ENCODE measurements at regions not wholly inside any gene's neighbourhood (a gene's known extent, or its start where the extent isn't known, plus 50 kb on each side); places are given as distances from the start of the nearest gene placed in this dataset.

GRCh38 chr13:112234131-112234875, 141.9 kb upstream of the SPACA7 start:
- intact Hi-C loops (cut with DNase I): no loop called here

DNA sequence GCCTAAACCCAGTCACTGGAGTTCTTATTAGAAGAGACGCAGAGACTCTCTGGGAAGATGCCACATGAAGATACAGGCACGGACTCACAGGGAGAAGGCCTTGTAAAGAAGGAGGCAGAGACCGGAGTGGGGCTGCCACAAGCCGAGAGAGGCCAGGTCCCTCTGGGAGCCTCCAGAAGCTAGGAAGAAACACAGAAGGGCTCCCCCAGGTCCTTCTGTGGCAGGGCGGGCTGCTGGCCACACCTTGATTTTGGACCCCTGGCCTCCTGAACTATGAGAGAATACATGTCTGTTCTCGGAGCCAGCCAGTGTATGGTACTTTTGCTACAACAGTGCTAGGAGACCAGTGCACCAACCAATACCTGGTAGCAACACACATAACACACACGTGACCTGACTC, 140.1 kb upstream of the SPACA7 start:
- intact Hi-C loops (cut with DNase I): no loop called here
- DNase-seq (ENCODE audit: missing footprints) (no peak), ATAC-seq (no peak)

More at GRCh38 chr13:112234131-112234875, 141.9 kb upstream of the SPACA7 start:
- ATAC-seq (no peak), DNase-seq (ENCODE audit: missing footprints) (no peak)

DNA sequence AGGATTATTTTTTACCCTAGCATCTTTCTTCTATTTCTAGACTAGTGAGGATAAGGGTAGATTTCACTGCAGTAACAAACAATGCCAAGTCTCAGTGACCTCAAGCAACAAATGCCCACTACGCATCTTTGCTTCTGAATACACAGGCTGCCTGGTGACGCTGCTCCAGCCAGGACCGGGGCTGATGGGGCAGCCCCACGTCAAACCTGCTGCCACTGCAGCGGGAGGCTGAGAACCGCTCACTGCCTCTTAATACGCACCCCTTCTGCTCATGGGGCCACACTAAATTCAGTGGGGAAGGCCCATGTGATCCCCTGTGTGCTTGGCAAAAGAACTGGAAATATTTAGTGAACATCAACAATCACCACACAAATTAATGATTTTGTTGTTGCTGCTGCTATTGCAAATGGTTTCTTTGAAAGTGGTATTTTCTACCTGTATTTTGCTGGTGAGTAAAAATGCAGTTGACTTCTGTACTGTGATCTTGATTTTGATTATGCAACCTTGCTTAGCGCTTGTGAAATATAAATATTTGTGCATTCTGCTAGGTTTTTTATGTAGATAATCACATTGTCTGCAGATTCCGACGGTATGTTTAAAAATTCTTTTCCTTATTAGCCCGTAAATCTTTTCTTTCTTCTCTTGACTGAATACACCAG, 139.5 kb upstream of the SPACA7 start:
- intact Hi-C loops (cut with DNase I): no loop called here
- ATAC-seq: no peak
- no peak for DNase-seq (ENCODE audit: missing footprints)

DNA sequence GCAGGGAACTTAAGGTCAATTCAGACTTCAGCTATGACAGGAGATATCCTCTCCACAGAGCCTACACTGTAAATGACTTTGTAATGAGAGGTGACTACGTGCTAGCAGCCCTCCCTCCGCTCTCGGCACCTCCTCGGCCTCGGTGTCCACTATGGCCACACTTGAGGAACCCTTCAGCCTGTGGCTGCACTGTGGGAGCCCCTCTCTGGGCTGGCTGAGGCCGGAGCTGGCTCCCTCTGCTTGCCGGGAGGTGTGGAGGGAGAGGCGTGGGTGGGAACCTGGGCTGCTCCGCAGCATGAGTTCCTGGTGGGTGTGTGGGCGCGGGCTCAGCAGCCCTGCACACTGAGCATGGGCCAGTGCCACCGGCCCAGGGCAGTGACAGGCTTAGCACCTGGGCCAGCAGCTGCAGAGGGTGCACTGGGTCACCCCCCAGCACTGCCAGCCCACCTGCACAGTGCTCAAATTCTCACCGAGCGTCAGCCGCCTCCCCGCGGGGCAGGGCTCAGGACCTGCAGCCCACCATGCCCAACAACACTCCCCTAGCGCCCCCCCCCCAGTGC, 137.6 kb upstream of the SPACA7 start:
- no peak for DNase-seq (ENCODE audit: missing footprints)
- intact Hi-C loops (cut with DNase I): no loop called here

GRCh38 chr13:112240076-112240475, 136.1 kb upstream of the SPACA7 start:
- ATAC-seq (no peak), DNase-seq (ENCODE audit: missing footprints) (no peak)
- intact Hi-C loops (cut with DNase I): no loop called here

More for the DNA sequence above, 137.6 kb upstream of the SPACA7 start:
- no peak for ATAC-seq

DNA sequence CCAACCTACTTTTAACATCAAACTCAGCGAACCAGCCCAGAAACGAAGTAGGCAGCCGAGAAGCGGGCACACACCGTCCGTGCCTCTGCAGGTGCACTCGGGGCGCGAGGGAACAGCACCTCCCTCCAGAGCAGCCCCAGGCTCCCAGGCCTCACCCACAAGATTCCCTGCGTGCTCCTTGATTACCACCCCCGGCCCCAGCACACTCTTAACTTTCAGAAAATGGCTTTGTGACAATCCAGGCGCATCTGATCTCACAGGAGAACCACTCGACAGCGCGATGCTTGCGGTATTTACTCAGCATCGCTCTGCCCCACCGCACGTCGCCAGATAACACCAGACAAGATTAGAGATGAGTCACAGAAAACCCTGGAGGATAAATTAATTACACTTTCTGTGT, 134.9 kb upstream of the SPACA7 start:
- intact Hi-C loops (cut with DNase I): no loop called here
- no peak for ATAC-seq
- no peak for DNase-seq (ENCODE audit: missing footprints)

- ATAC-seq (no peak), DNase-seq (ENCODE audit: missing footprints) (no peak)
- intact Hi-C loops (cut with DNase I): no loop called here
Observed at GRCh38 chr13:112242777-112243176, 133.4 kb upstream of the SPACA7 start.

- DNase-seq (ENCODE audit: missing footprints): no peak
- ATAC-seq: no peak
- intact Hi-C loops (cut with DNase I): no loop called here
Observed at GRCh38 chr13:112244061-112244460, 132.1 kb upstream of the SPACA7 start.

GRCh38 chr13:112244495-112245177, 131.5 kb upstream of the SPACA7 start:
- DNase-seq (ENCODE audit: missing footprints) (no peak), ATAC-seq (no peak)
- intact Hi-C loops (cut with DNase I): no loop called here

- no peak for ATAC-seq
- no peak for DNase-seq (ENCODE audit: missing footprints)
- intact Hi-C loops (cut with DNase I): no loop called here
Observed at GRCh38 chr13:112245179-112245724, 130.9 kb upstream of the SPACA7 start.

GRCh38 chr13:112245989-112246388, 130.2 kb upstream of the SPACA7 start:
- ATAC-seq: no peak
- intact Hi-C loops (cut with DNase I): no loop called here
- no peak for DNase-seq (ENCODE audit: missing footprints)

DNA sequence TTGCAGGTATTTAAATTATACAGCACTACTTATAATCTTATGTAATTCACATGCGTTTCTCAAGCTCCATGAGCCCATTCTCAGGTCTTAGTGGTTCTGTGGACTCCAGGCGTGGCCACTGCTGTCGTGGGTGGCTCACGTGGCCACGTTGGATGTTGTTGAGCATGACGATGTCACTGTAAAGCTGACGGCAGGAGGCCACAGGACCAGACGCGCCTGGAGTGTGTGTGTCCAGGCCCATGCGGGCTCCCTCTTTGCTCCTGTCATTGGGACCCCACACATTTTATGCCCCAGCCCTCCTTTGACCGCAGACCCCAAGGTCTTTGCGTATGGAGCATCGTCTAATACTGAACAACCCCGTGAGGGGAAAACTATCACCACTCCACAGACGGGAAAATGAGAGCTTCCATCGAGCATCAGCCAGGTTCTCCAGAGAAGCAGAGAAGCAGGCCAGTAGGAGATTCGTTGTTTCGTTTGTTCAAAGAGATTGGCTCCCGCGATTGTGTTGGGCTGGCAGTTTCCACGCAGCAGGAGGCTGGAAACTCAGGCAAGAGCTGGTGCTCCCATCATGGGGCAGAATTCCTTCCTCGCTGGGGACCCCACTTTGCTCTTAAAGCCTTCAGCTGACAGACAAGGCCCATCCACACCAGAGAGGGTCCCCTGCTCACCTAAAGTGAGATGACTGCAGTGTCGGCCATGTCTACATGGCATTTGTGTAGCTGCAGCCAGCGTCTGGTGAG, 129.3 kb upstream of the SPACA7 start:
- ATAC-seq (no peak), DNase-seq (ENCODE audit: missing footprints) (no peak)
- intact Hi-C loops (cut with DNase I): no loop called here

DNA sequence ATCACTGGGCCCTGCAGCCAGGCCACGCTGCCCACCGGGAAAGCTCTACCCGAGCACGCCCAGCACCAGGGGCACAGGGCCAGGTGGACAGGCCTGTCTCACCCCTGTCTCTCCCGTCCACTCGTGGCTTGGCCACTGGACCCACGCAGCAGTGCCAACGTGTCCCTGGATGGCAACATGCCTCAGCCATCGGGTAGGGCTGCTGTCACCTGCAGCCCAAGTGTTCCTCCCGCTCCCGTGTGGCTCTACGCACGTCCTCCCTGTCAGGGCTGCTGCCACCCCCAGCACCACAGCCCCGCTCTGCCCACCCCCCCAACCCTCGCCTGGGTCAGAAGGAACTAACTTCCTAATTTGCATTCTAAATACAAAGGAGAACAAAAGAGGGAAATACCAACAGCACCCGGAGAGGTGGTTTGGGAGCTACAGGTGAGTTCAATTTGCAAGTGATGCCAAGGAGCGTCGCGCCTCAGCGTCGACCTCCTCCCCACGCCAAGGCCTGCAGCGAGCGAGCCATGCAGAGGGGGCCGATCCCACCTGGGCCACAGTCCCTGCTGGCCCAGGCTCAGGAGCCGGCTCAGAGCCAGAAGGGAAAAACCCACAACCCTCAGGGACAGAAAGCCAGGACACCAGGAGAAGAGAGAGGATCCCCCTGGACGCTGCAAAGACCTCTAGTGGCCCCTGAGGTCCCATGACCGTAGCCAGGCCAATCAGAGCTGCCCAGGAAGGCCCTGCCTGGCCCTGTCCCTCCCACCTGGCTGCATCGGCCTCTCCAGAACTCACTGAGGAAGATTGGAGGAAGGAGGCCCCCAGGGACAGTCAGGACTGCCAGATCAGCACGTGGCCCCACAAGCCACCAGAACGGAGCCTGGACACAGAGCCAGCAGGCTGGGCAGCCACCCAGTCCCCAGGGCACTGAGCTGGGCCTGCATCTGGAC, 128.4 kb upstream of the SPACA7 start:
- ATAC-seq (no peak), DNase-seq (ENCODE audit: missing footprints) (no peak)
- intact Hi-C loops (cut with DNase I): no loop called here

GRCh38 chr13:112248406-112248760, 127.8 kb upstream of the SPACA7 start:
- intact Hi-C loops (cut with DNase I): no loop called here
- no peak for DNase-seq (ENCODE audit: missing footprints)
- ATAC-seq: no peak

DNA sequence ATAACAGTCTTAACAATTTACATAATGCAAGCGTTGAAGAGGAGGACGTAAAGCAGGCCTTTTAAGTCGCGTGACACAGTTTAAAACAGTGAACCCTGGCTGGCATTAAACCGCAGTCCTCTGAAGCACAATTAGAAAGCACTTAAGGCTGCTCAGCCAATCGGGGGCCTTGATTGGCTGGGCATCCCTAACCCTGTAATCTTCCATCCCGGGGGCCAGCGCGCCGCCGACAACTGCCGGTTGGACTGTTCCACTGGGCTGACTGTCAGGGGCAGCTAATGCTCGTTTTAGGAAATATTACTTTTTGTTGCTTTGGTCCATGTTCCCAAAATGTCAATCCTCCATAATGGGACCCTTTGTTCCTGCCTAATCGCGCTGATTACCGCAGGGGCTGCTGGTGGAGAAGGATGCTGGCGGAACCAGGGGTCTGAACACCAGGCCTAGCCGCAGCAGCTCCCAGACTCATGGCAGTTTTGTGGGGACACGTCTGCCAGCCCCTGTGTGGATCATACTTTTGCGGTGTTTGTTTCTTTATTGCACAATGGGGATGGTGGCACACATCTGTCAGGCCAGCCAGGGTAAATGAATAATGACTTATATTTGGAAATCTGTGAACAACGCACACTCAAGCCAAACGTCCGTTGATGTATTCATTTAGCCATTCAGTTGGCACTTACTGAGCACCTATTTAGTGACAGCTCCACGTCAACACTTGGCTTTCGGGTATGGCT, 127.1 kb upstream of the SPACA7 start:
- no peak for ATAC-seq
- intact Hi-C loops (cut with DNase I): no loop called here
- DNase-seq (ENCODE audit: missing footprints): no peak

DNA sequence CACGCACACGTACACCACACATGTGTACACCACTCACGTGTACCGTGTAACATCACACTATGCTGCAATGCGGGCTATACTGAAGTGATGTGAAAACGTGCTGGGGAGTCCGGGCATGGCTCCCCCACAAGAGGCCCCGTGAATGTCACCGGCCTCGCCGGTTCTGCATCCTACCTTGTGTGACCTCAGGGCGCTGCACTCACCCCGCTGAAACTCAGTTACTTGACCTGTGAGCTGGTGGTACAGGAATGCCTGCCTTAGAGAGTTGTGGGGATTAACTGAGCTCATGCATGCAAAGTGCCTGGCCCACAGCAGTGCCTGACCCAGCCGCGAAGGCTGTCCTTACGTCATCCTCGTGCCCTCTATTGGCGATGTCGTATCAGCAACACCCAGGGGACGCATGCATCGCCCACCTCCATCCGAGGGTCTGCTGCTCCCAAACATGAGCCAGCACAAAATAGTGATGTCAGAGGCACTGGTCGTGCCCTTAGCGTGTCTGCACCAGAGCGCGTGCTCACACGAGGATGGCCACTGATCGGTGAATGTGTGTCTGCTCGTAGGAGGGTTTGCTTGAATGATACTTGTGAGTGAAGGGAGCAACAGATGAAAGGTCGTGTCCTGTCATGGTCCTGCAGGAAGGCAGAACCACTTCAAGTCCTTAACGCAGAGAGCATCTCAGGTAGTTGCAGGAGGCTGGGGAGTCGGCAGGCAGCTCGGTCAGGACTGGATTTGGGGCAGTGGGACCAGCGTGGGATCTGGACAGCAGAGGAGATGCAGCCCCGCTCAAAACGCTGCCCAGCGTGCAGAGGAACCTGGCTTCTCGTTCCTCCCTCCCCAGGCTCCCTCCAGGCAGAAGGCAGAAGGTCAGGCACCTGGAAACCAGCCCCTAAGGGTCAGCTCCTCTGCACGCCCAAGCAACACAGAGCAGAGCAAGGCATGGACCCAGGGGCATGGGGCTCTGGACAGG, 126.2 kb upstream of the SPACA7 start:
- DNase-seq (ENCODE audit: missing footprints) (no peak), ATAC-seq (no peak)
- intact Hi-C loops (cut with DNase I): no loop called here

All from Right ventricle myocardium inferior (tissue), 1 donor.